Spleen (tissue), 11 donors: ENCODE measurements at regions not wholly inside any gene's neighbourhood (a gene's known extent, or its start where the extent isn't known, plus 50 kb on each side); places are given as distances from the start of the nearest gene placed in this dataset.

Experiments
- DNase-seq: peaks from one replicate; pipeline ENCODE4 v3.0.0-alpha.2; 2020
- H3K27ac ChIP-seq, 8 donors: fragments of 200-600 bp; sonication (generic) in 7 of 8; 1 replicate in 4 of 8; 2 replicates in 4 of 8; pipeline versions ENCODE4 v1.5.0 to v1.8.0; 2016 to 2021; ENCODE audit warnings: inconsistent platforms in 4 of 8, mild to moderate bottlenecking in 4 of 8, moderate library complexity in 1 of 8
- H3K27me3 ChIP-seq, 7 donors: fragments of 200-600 bp; sonication (generic) in 6 of 7; replicated peaks in 1 of 7; 1 replicate in 4 of 7; 2 replicates in 3 of 7; pipeline versions ENCODE4 v1.5.0 to v1.8.0; 2016 to 2021; ENCODE audit warnings: inconsistent platforms in 3 of 7, mild to moderate bottlenecking in 1 of 7
- H3K36me3 ChIP-seq, 6 donors: fragments of 200-600 bp; sonication (generic) in 5 of 6; 1 replicate in 4 of 6; 2 replicates in 2 of 6; pipeline versions ENCODE4 v1.5.0 to v1.8.0; 2016 to 2021; ENCODE audit warnings: inconsistent platforms in 2 of 6
- H3K4me1 ChIP-seq, 6 donors: fragments of 200-600 bp; sonication (generic) in 5 of 6; 1 replicate in 3 of 6; 2 replicates in 3 of 6; pipeline versions ENCODE4 v1.5.0 to v1.8.0; 2016 to 2021; ENCODE audit warnings: inconsistent platforms in 3 of 6
- H3K4me3 ChIP-seq, 8 donors: fragments of 200-600 bp; sonication (generic) in 7 of 8; 1 replicate in 4 of 8; 2 replicates in 4 of 8; pipeline versions ENCODE4 v1.5.0 to v1.8.0; 2016 to 2021; ENCODE audit warnings: inconsistent platforms in 4 of 8, mild to moderate bottlenecking in 4 of 8, moderate library complexity in 2 of 8
- H3K9me3 ChIP-seq, 8 donors: fragments of 200-600 bp; sonication (generic) in 7 of 8; 1 replicate in 4 of 8; 2 replicates in 4 of 8; pipeline versions ENCODE4 v1.5.0 to v1.8.0; 2016 to 2021; ENCODE audit warnings: inconsistent platforms in 4 of 8
- POLR2A ChIP-seq, 3 donors: fragments of 450-650 bp; IDR thresholded peaks; one replicate each; pipeline ENCODE4 v1.5.1; 2017; ENCODE audit warnings: antibody characterized with exemption in 3 of 3, mild to moderate bottlenecking in 1 of 3
- POLR2AphosphoS5 ChIP-seq, 3 donors: sonication (generic); formaldehyde crosslinking; IDR thresholded peaks; one replicate each; pipeline ENCODE4 v1.5.1; 2017; ENCODE audit warnings: antibody characterized with exemption in 3 of 3
- WGBS, 5 donors: extraction: QIAGEN DNeasy Blood & Tissue Kit in 3 of 5; methylation state at CpG; one replicate each; pipeline versions ENCODE4 v1.1.5 to v1.1.7; 2013 to 2018; 5-methylcytosine and 5-hydroxymethylcytosine counted together
- intact Hi-C: fragments of 100-400 bp; cut with DNase I; formaldehyde crosslinking; loops from one replicate; pipeline ENCODE4 v1.15.0; 2023; ENCODE audit warnings: low total_unique reads
- TF ChIP-seq, protein P1 (sequence below), 11 experiments: fragments of 200-600 bp in 7 of 11; fragments of 450-650 bp in 4 of 11; sonication (generic) in 4 of 11; IDR thresholded peaks in 8 of 11; conservative IDR thresholded peaks in 3 of 11; 1 replicate in 7 of 11; 2 replicates in 4 of 11; pipeline versions ENCODE4 v1.4.0 to v1.8.0; 2016 to 2021; ENCODE audit warnings: antibody characterized with exemption in 11 of 11, inconsistent platforms in 4 of 11, mild to moderate bottlenecking in 1 of 11
- donor health status: healthy with polysubstance abuse.
- donor health status: DM: no; HTN: no; CAD: no; lungs with moderate emphysema.
- donor health status: DM: no; HTN: no; CAD: no.
- donor health status: Bipolar disorder and iron deficiency.
- donor health status: healthy.
- donor health status: DM: no; HTN: no; CAD: no.
- donor health status: DM: yes; HTN: yes; CAD: no.

DNA sequence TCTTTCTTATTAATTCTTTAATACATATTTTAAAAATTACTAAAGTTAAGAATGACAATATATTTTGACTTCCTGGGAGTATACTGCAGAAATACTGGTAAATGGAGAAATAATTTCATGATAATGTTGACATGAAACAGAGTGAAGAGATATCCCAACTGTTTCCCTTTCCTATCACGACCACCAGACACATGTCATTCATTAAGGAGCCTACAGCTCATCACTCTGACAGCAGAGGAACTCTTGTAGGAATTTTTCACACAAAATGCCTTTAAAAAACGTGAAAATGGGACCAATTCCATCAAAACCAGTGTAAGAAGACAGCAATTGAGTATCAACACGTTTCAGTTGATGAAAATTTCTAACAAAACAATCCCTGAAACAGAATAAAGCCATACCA is 172.9 kb upstream of the CPHXL start:
- Histone ChIP-seq H3K4me3 (no peak overlapping the region), H3K36me3 (no peaks in the 10 kb centered on the region), H3K9me3 (no peaks in the 10 kb centered on the region), H3K4me1 (no peaks in the 10 kb centered on the region), H3K27ac (no peak overlapping the region), H3K27me3 (no peaks in the 10 kb centered on the region)
- no peak for DNase-seq
- 20 to 37% (median 30%) methylated on average over 3 of the region's 3 CpGs for WGBS, 5 donors
- intact Hi-C loops = no loop called here
- TF ChIP-seq POLR2A (IDR thresholded peaks at IDR 0.05) = no peak

DNA sequence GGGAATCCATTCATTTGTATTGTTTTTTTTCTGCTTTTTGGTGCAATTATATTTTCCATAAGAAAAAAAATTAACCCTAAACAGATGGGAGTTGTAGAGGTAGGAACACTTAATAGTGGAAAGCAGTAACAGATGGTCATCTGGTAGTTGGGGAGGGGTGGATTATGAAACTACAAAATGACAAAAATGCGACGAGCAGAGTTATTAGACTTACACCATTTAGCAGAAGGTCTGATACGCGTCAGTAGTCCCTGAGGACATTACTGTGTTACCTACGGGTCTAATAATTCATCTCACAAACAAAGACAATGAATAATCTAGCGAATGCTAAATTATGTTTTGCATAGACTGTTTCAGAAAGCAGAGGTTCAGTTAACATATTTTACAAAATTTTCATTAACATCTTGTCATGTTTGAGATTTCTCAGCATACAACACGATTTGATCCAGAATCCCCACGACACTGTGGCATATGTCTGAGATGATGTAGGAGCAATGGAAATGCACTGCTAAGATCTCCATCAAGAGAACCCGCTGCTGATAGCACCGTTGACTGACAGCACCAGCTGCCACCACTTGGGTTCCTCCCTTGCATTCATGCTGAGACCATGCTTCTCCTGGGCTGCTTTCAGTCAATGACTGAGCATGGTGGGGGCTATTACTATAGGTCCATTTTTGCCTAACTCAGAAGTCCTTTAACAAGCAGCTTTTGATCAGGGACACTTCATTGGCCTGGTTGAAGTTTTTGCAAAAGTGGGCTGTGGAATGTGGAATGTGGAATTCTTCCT is 182.2 kb upstream of the CPHXL start:
- no peak for DNase-seq
- H3K36me3 ChIP-seq = no peaks in the 10 kb centered on the region
- H3K4me3 ChIP-seq = no peak overlapping the region
- no peak overlapping the region for H3K27ac ChIP-seq
- H3K4me1 ChIP-seq = no peaks in the 10 kb centered on the region
- intact Hi-C loops = no loop called here
- TF ChIP-seq, protein P1, sequence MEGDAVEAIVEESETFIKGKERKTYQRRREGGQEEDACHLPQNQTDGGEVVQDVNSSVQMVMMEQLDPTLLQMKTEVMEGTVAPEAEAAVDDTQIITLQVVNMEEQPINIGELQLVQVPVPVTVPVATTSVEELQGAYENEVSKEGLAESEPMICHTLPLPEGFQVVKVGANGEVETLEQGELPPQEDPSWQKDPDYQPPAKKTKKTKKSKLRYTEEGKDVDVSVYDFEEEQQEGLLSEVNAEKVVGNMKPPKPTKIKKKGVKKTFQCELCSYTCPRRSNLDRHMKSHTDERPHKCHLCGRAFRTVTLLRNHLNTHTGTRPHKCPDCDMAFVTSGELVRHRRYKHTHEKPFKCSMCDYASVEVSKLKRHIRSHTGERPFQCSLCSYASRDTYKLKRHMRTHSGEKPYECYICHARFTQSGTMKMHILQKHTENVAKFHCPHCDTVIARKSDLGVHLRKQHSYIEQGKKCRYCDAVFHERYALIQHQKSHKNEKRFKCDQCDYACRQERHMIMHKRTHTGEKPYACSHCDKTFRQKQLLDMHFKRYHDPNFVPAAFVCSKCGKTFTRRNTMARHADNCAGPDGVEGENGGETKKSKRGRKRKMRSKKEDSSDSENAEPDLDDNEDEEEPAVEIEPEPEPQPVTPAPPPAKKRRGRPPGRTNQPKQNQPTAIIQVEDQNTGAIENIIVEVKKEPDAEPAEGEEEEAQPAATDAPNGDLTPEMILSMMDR (IDR thresholded peaks at IDR 0.05 in 8 of 11, conservative IDR thresholded peaks at IDR 0.05 in 3 of 11) = no peak
- TF ChIP-seq POLR2AphosphoS5 (IDR thresholded peaks at IDR 0.05) (no peak), POLR2A (IDR thresholded peaks at IDR 0.05) (no peak)
- H3K27me3 ChIP-seq = no peaks in the 10 kb centered on the region
- no peaks in the 10 kb centered on the region for H3K9me3 ChIP-seq
- WGBS, 5 donors = 77 to 89% (median 80%) methylated on average over 10 of the region's 10 CpGs

DNA sequence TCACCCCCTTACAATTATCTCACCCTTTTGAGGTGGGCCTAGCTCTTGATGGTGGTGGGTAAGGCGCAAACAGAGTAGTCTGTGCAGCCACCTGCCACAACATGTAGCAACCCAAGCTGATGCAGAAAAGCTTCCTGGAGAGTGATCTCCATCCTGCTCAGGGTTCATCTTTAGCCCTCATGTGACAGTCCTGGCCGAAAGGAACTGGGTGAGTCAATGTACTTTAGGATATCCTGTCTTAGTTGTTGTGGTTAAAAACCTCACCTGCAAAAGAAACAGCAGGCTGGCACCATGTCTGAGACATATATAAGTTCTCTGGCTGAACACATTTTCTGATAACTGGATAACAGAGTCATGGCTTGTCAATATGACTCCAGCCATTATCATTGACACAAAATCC is 183.5 kb upstream of the CPHXL start:
- Histone ChIP-seq H3K9me3 (no peaks in the 10 kb centered on the region), H3K4me3 (no peak overlapping the region), H3K4me1 (no peaks in the 10 kb centered on the region), H3K36me3 (no peaks in the 10 kb centered on the region), H3K27me3 (no peaks in the 10 kb centered on the region), H3K27ac (no peak overlapping the region)
- no peak for DNase-seq
- WGBS, 5 donors = 41 to 52% (median 48%) methylated on average over 2 of the region's 2 CpGs
- TF ChIP-seq, protein P1 (IDR thresholded peaks at IDR 0.05 in 8 of 11, conservative IDR thresholded peaks at IDR 0.05 in 3 of 11) = no peak
- TF ChIP-seq POLR2A (IDR thresholded peaks at IDR 0.05) = no peak
- intact Hi-C loops = no loop called here

GRCh38 chr16:75911896-75912295 is 185.6 kb upstream of the CPHXL start:
- no peak for DNase-seq
- intact Hi-C loops = no loop called here
- H3K36me3 ChIP-seq = no peaks in the 10 kb centered on the region
- 85 to 93% (median 88%) methylated on average over 3 of the region's 3 CpGs for WGBS, 5 donors
- no peak overlapping the region for H3K4me3 ChIP-seq
- H3K9me3 ChIP-seq = no peaks in the 10 kb centered on the region
- TF ChIP-seq POLR2A (IDR thresholded peaks at IDR 0.05) (no peak), POLR2AphosphoS5 (IDR thresholded peaks at IDR 0.05) (no peak)
- no peaks in the 10 kb centered on the region for H3K4me1 ChIP-seq
- H3K27me3 ChIP-seq = no peaks in the 10 kb centered on the region
- H3K27ac ChIP-seq = no peak overlapping the region

GRCh38 chr16:75913958-75914357 is 187.7 kb upstream of the CPHXL start:
- no peak for DNase-seq
- H3K4me3 ChIP-seq = no peak overlapping the region
- no peaks in the 10 kb centered on the region for H3K36me3 ChIP-seq
- intact Hi-C loops = no loop called here
- WGBS, 5 donors = 36 to 67% (median 43%) methylated on average over 1 of the region's 1 CpG
- H3K4me1 ChIP-seq = no peaks in the 10 kb centered on the region
- H3K9me3 ChIP-seq = no peaks in the 10 kb centered on the region
- no peaks in the 10 kb centered on the region for H3K27me3 ChIP-seq
- H3K27ac ChIP-seq = no peak overlapping the region
- TF ChIP-seq, protein P1 (IDR thresholded peaks at IDR 0.05 in 8 of 11, conservative IDR thresholded peaks at IDR 0.05 in 3 of 11) = no peak
- TF ChIP-seq POLR2AphosphoS5 (IDR thresholded peaks at IDR 0.05) = no peak
- TF ChIP-seq POLR2A (IDR thresholded peaks at IDR 0.05) = no peak
